Cortex of kidney (tissue), 1 donor: ENCODE measurements at regions not wholly inside any gene's neighbourhood (a gene's known extent, or its start where the extent isn't known, plus 50 kb on each side); places are given as distances from the start of the nearest gene placed in this dataset.

Source experiments
- DNase-seq: peaks from one replicate; lab custom pipeline; 2025; lab: John Stamatoyannopoulos, UW

- DNase-seq = no peak
Measured at GRCh38 chr13:85091631-85092234, 707.5 kb downstream of the SLITRK6 start.

- no peak for DNase-seq
Measured at GRCh38 chr13:85089186-85089585, 710.0 kb downstream of the SLITRK6 start.

- no peak for DNase-seq
Measured at GRCh38 chr13:85080691-85081090, 718.5 kb downstream of the SLITRK6 start.

- DNase-seq = no peak
Measured at GRCh38 chr13:85076343-85076742, 722.9 kb downstream of the SLITRK6 start.

- DNase-seq = no peak
Measured at GRCh38 chr13:85074543-85075313, 724.5 kb downstream of the SLITRK6 start.

GRCh38 chr13:85068231-85068630 lies 731.0 kb downstream of the SLITRK6 start:
- DNase-seq = no peak

- no peak for DNase-seq
Measured at GRCh38 chr13:85040215-85040614, 759.0 kb downstream of the SLITRK6 start.

- no peak for DNase-seq
Measured at GRCh38 chr13:85031771-85032170, 767.4 kb downstream of the SLITRK6 start.

GRCh38 chr13:85028035-85028434 lies 771.2 kb downstream of the SLITRK6 start:
- DNase-seq = no peak

- no peak for DNase-seq
Measured at GRCh38 chr13:85019121-85019520, 780.1 kb downstream of the SLITRK6 start.

- no peak for DNase-seq
Measured at GRCh38 chr13:85013006-85013405, 786.2 kb downstream of the SLITRK6 start.

- no peak for DNase-seq
Measured at GRCh38 chr13:85009447-85009846, 789.8 kb downstream of the SLITRK6 start.

- no peak for DNase-seq
Measured at GRCh38 chr13:84999252-84999651, 800.0 kb downstream of the SLITRK6 start.

- no peak for DNase-seq
Measured at GRCh38 chr13:84998681-84999080, 800.5 kb downstream of the SLITRK6 start.

- DNase-seq = no peak
Measured at GRCh38 chr13:84997858-84998257, 801.4 kb downstream of the SLITRK6 start.

GRCh38 chr13:84994582-84994981 lies 804.6 kb downstream of the SLITRK6 start:
- DNase-seq = no peak

- no peak for DNase-seq
Measured at GRCh38 chr13:84985860-84986259, 813.4 kb downstream of the SLITRK6 start.

GRCh38 chr13:84983321-84983720 lies 815.9 kb downstream of the SLITRK6 start:
- no peak for DNase-seq

- no peak for DNase-seq
Measured at GRCh38 chr13:84980571-84980970, 818.6 kb downstream of the SLITRK6 start.

- no peak for DNase-seq
Measured at GRCh38 chr13:84978851-84979250, 820.4 kb downstream of the SLITRK6 start.

GRCh38 chr13:84973661-84974060 lies 825.6 kb downstream of the SLITRK6 start:
- no peak for DNase-seq

- DNase-seq = no peak
Measured at GRCh38 chr13:84972907-84973306, 826.3 kb downstream of the SLITRK6 start.

- no peak for DNase-seq
Measured at GRCh38 chr13:84962849-84963248, 836.4 kb downstream of the SLITRK6 start.
